Parathyroid adenoma (tissue), 2 donors: ENCODE measurements at regions not wholly inside any gene's neighbourhood (a gene's known extent, or its start where the extent isn't known, plus 50 kb on each side); places are given as distances from the start of the nearest gene placed in this dataset.

Experiments
- H2AFZ ChIP-seq: fragments of 300-600 bp; sonication (generic); one replicate; pipeline ENCODE4 v1.7.0; 2017; ENCODE audit warnings: antibody characterized with exemption, mild to moderate bottlenecking
- H3K27ac ChIP-seq: fragments of 300-600 bp; sonication (generic); one replicate; pipeline ENCODE4 v1.7.0; 2017
- H3K27me3 ChIP-seq: fragments of 300-600 bp; sonication (generic); one replicate; pipeline ENCODE4 v1.7.0; 2017; ENCODE audit warnings: low read length; ENCODE audit not compliant: control insufficient read depth, insufficient read depth
- H3K36me3 ChIP-seq: fragments of 300-600 bp; sonication (generic); one replicate; pipeline ENCODE4 v1.7.0; 2017; ENCODE audit warnings: low read length; ENCODE audit not compliant: control insufficient read depth, insufficient read depth
- H3K4me1 ChIP-seq: fragments of 300-600 bp; sonication (generic); one replicate; pipeline ENCODE4 v1.7.0; 2017; ENCODE audit warnings: control low read depth
- H3K4me2 ChIP-seq: fragments of 300-600 bp; sonication (generic); one replicate; pipeline ENCODE4 v1.7.0; 2017; ENCODE audit warnings: low read length
- H3K4me3 ChIP-seq: fragments of 300-600 bp; sonication (generic); one replicate; pipeline ENCODE4 v1.7.0; 2017; ENCODE audit warnings: low read depth, low read length
- H3K79me2 ChIP-seq: fragments of 300-600 bp; sonication (generic); one replicate; pipeline ENCODE4 v1.7.0; 2017; ENCODE audit warnings: control low read depth
- H3K9ac ChIP-seq: fragments of 300-600 bp; sonication (generic); one replicate; pipeline ENCODE4 v1.7.0; 2017; ENCODE audit warnings: mild to moderate bottlenecking
- H3K9me3 ChIP-seq: fragments of 300-600 bp; sonication (generic); one replicate; pipeline ENCODE4 v1.7.0; 2017; ENCODE audit warnings: low read length; ENCODE audit not compliant: control insufficient read depth
- CTCF ChIP-seq: fragments of 300-600 bp; sonication (generic); IDR thresholded peaks from one replicate; pipeline ENCODE4 v1.7.0; 2017; ENCODE audit warnings: antibody characterized with exemption, mild to moderate bottlenecking
- donor health status: primary hyperparathyroidism.

- Histone ChIP-seq H3K4me3 (no peak overlapping the region), H3K27ac (no peak overlapping the region), H3K9ac (no peak overlapping the region), H2AFZ (no peak overlapping the region), H3K27me3 (no peaks in the 10 kb centered on the region), H3K9me3 (no peaks in the 10 kb centered on the region), H3K36me3 (no peaks in the 10 kb centered on the region), H3K79me2 (no peaks in the 10 kb centered on the region), H3K4me1 (peaks cover 25% of the 10 kb centered on the region), H3K4me2 (no peak overlapping the region)
- TF ChIP-seq CTCF = no peak
Observed at GRCh38 chr3:194941956-194942511, 256.4 kb downstream of the FAM43A start.

- no peak for TF ChIP-seq CTCF
- no peaks in the 10 kb centered on the region for H3K9me3 ChIP-seq
- H3K4me1 ChIP-seq = peaks cover 20% of the 10 kb centered on the region
- H3K4me3 ChIP-seq = no peak overlapping the region
- H2AFZ ChIP-seq = no peak overlapping the region
- H3K27me3 ChIP-seq = no peaks in the 10 kb centered on the region
- no peak overlapping the region for H3K27ac ChIP-seq
- H3K9ac ChIP-seq = no peak overlapping the region
- no peaks in the 10 kb centered on the region for H3K79me2 ChIP-seq
- no peak overlapping the region for H3K4me2 ChIP-seq
- H3K36me3 ChIP-seq = no peaks in the 10 kb centered on the region
Observed at GRCh38 chr3:194944526-194944925, 258.8 kb downstream of the FAM43A start.

GRCh38 chr3:194945508-194945907 lies 259.8 kb downstream of the FAM43A start:
- no peak for TF ChIP-seq CTCF
- H3K79me2 ChIP-seq = no peaks in the 10 kb centered on the region
- no peaks in the 10 kb centered on the region for H3K27me3 ChIP-seq
- H3K4me1 ChIP-seq = peaks cover 18% of the 10 kb centered on the region
- H3K36me3 ChIP-seq = no peaks in the 10 kb centered on the region
- no peak overlapping the region for H3K9ac ChIP-seq
- no peak overlapping the region for H3K4me2 ChIP-seq
- no peaks in the 10 kb centered on the region for H3K9me3 ChIP-seq
- no peak overlapping the region for H3K27ac ChIP-seq
- H2AFZ ChIP-seq = no peak overlapping the region
- no peak overlapping the region for H3K4me3 ChIP-seq

GRCh38 chr3:194946091-194946490 lies 260.4 kb downstream of the FAM43A start:
- Histone ChIP-seq H3K27ac (no peak overlapping the region), H3K9me3 (no peaks in the 10 kb centered on the region), H3K4me3 (no peak overlapping the region), H3K4me2 (no peak overlapping the region), H2AFZ (no peak overlapping the region), H3K27me3 (no peaks in the 10 kb centered on the region), H3K9ac (no peak overlapping the region), H3K4me1 (peaks cover 12% of the 10 kb centered on the region), H3K36me3 (no peaks in the 10 kb centered on the region), H3K79me2 (no peaks in the 10 kb centered on the region)
- TF ChIP-seq CTCF = no peak

- no peak overlapping the region for H3K9ac ChIP-seq
- H3K4me3 ChIP-seq = no peak overlapping the region
- no peaks in the 10 kb centered on the region for H3K36me3 ChIP-seq
- H3K4me2 ChIP-seq = no peak overlapping the region
- no peak for TF ChIP-seq CTCF
- no peak overlapping the region for H3K27ac ChIP-seq
- no peak overlapping the region for H2AFZ ChIP-seq
- H3K4me1 ChIP-seq = peaks cover 9% of the 10 kb centered on the region
- no peaks in the 10 kb centered on the region for H3K27me3 ChIP-seq
- no peaks in the 10 kb centered on the region for H3K9me3 ChIP-seq
- no peaks in the 10 kb centered on the region for H3K79me2 ChIP-seq
Observed at GRCh38 chr3:194949592-194949991, 263.9 kb downstream of the FAM43A start.
